Hepatocyte (in vitro differentiated cells): ENCODE measurements at regions not wholly inside any gene's neighbourhood (a gene's known extent, or its start where the extent isn't known, plus 50 kb on each side); places are given as distances from the start of the nearest gene placed in this dataset.

ENCODE experiments used
- DNase-seq: peaks from one replicate; pipeline ENCODE4 v3.0.0-alpha.2; 2016; ENCODE audit warnings: low spot score
- H2AFZ ChIP-seq: fragments of 200-600 bp; sonication (generic); 2 replicates; pipeline ENCODE4 v1.6.0; 2016; ENCODE audit warnings: antibody characterized with exemption, mild to moderate bottlenecking
- H3K27ac ChIP-seq: fragments of 200-600 bp; sonication (generic); 2 replicates; pipeline ENCODE4 v1.5.1; 2016; ENCODE audit warnings: mild to moderate bottlenecking
- H3K27me3 ChIP-seq: fragments of 200-600 bp; sonication (generic); 2 replicates; pipeline ENCODE4 v1.6.1; 2016
- H3K36me3 ChIP-seq: fragments of 200-600 bp; sonication (generic); replicated peaks from 2 replicates; pipeline ENCODE4 v1.5.1; 2016; ENCODE audit warnings: low read depth; ENCODE audit not compliant: insufficient read depth
- H3K4me1 ChIP-seq: fragments of 200-600 bp; sonication (generic); 2 replicates; pipeline ENCODE4 v1.5.1; 2016; ENCODE audit warnings: mild to moderate bottlenecking, moderate library complexity; ENCODE audit not compliant: insufficient read depth
- H3K4me2 ChIP-seq: fragments of 200-600 bp; sonication (generic); 2 replicates; pipeline ENCODE4 v1.6.0; 2016
- H3K4me3 ChIP-seq: fragments of 200-600 bp; sonication (generic); 2 replicates; pipeline ENCODE4 v1.5.1; 2016; ENCODE audit warnings: mild to moderate bottlenecking
- H3K79me2 ChIP-seq: fragments of 200-600 bp; sonication (generic); 2 replicates; pipeline ENCODE4 v1.6.0; 2017; ENCODE audit warnings: mild to moderate bottlenecking
- H3K9me2 ChIP-seq: fragments of 200-600 bp; sonication (generic); replicated peaks from 2 replicates; pipeline ENCODE4 v1.6.0; 2017; ENCODE audit warnings: mild to moderate bottlenecking; ENCODE audit not compliant: insufficient read depth
- H3K9me3 ChIP-seq: fragments of 200-600 bp; sonication (generic); 2 replicates; pipeline ENCODE4 v1.5.1; 2016; ENCODE audit warnings: low read depth, mild to moderate bottlenecking
- H4K20me1 ChIP-seq: fragments of 200-600 bp; sonication (generic); 2 replicates; pipeline ENCODE4 v1.6.0; 2016; ENCODE audit warnings: mild to moderate bottlenecking; ENCODE audit not compliant: insufficient read depth, poor library complexity, severe bottlenecking
- EZH2 ChIP-seq: fragments of 200-600 bp; sonication (generic); IDR thresholded peaks from 2 replicates; pipeline ENCODE4 v1.6.1; 2016; ENCODE audit warnings: antibody characterized with exemption, mild to moderate bottlenecking, borderline replicate concordance
- EZH2phosphoT487 ChIP-seq: fragments of 200-600 bp; sonication (generic); IDR thresholded peaks from one replicate; pipeline ENCODE4 v1.6.1; 2018; ENCODE audit warnings: antibody characterized with exemption, mild to moderate bottlenecking, low read depth, moderate library complexity; ENCODE audit not compliant: unreplicated experiment, severe bottlenecking
- WGBS: methylation state at CpG from one replicate; pipeline ENCODE4 v1.1.6; 2016; ENCODE audit warnings: low lambda C conversion rate; ENCODE audit errors: missing lambda C conversion rate; 5-methylcytosine and 5-hydroxymethylcytosine counted together
- TF ChIP-seq, protein P1 (sequence below): fragments of 200-600 bp; sonication (generic); IDR thresholded peaks from 2 replicates; pipeline ENCODE4 v1.5.1; 2016; ENCODE audit warnings: antibody characterized with exemption, mild to moderate bottlenecking; ENCODE audit not compliant: poor library complexity

GRCh38 chr19:20259615-20260014, 92.6 kb downstream of the ZNF486 start:
- Histone ChIP-seq H3K27ac (no peak overlapping the region), H3K4me3 (no peak overlapping the region), H3K36me3 (no peaks in the 10 kb centered on the region), H3K9me2 (no peaks in the 10 kb centered on the region), H2AFZ (no peak overlapping the region), H3K4me2 (no peak overlapping the region), H3K79me2 (no peaks in the 10 kb centered on the region), H3K27me3 (no peaks in the 10 kb centered on the region), H3K4me1 (no peaks in the 10 kb centered on the region), H4K20me1 (no peaks in the 10 kb centered on the region), H3K9me3 (no peaks in the 10 kb centered on the region)
- no peak for TF ChIP-seq EZH2
- TF ChIP-seq, protein P1, sequence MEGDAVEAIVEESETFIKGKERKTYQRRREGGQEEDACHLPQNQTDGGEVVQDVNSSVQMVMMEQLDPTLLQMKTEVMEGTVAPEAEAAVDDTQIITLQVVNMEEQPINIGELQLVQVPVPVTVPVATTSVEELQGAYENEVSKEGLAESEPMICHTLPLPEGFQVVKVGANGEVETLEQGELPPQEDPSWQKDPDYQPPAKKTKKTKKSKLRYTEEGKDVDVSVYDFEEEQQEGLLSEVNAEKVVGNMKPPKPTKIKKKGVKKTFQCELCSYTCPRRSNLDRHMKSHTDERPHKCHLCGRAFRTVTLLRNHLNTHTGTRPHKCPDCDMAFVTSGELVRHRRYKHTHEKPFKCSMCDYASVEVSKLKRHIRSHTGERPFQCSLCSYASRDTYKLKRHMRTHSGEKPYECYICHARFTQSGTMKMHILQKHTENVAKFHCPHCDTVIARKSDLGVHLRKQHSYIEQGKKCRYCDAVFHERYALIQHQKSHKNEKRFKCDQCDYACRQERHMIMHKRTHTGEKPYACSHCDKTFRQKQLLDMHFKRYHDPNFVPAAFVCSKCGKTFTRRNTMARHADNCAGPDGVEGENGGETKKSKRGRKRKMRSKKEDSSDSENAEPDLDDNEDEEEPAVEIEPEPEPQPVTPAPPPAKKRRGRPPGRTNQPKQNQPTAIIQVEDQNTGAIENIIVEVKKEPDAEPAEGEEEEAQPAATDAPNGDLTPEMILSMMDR: no peak
- no peak for TF ChIP-seq EZH2phosphoT487
- WGBS: 67% methylated on average over 1 of the region's 1 CpG
- DNase-seq: no peak

GRCh38 chr19:20256606-20257005, 89.6 kb downstream of the ZNF486 start:
- Histone ChIP-seq H3K4me1 (no peaks in the 10 kb centered on the region), H3K36me3 (no peaks in the 10 kb centered on the region)
- 100% methylated on average over 2 of the region's 2 CpGs for WGBS

GRCh38 chr19:20254121-20254520, 87.1 kb downstream of the ZNF486 start:
- TF ChIP-seq EZH2phosphoT487 (no peak), EZH2 (no peak)
- TF ChIP-seq, protein P1: no peak

More at GRCh38 chr19:20256606-20257005, 89.6 kb downstream of the ZNF486 start:
- H3K27me3 ChIP-seq: no peaks in the 10 kb centered on the region
- no peak overlapping the region for H2AFZ ChIP-seq
- H3K4me2 ChIP-seq: no peak overlapping the region
- no peaks in the 10 kb centered on the region for H3K9me3 ChIP-seq
- no peak for TF ChIP-seq EZH2phosphoT487
- no peak for TF ChIP-seq EZH2
- TF ChIP-seq, protein P1: no peak
- no peak overlapping the region for H3K27ac ChIP-seq
- no peak for DNase-seq
- no peaks in the 10 kb centered on the region for H4K20me1 ChIP-seq
- no peak overlapping the region for H3K4me3 ChIP-seq
- H3K9me2 ChIP-seq: no peaks in the 10 kb centered on the region
- no peaks in the 10 kb centered on the region for H3K79me2 ChIP-seq

GRCh38 chr19:20252613-20253012, 85.6 kb downstream of the ZNF486 start:
- Histone ChIP-seq H3K4me1 (no peaks in the 10 kb centered on the region), H3K27ac (peak overlapping the region; percentile 9), H3K79me2 (no peaks in the 10 kb centered on the region), H3K9me2 (no peaks in the 10 kb centered on the region), H4K20me1 (no peaks in the 10 kb centered on the region), H3K4me3 (no peak overlapping the region), H3K9me3 (no peaks in the 10 kb centered on the region), H2AFZ (no peak overlapping the region), H3K36me3 (no peaks in the 10 kb centered on the region), H3K4me2 (no peak overlapping the region), H3K27me3 (no peaks in the 10 kb centered on the region)
- TF ChIP-seq EZH2 (no peak), EZH2phosphoT487 (no peak)
- TF ChIP-seq, protein P1: no peak
- DNase-seq: peak; percentile 26

More at GRCh38 chr19:20254121-20254520, 87.1 kb downstream of the ZNF486 start:
- WGBS: 85% methylated on average over 5 of the region's 5 CpGs
- no peaks in the 10 kb centered on the region for H3K36me3 ChIP-seq
- H3K27me3 ChIP-seq: no peaks in the 10 kb centered on the region
- no peaks in the 10 kb centered on the region for H3K9me3 ChIP-seq
- H3K4me1 ChIP-seq: no peaks in the 10 kb centered on the region
- H4K20me1 ChIP-seq: no peaks in the 10 kb centered on the region
- DNase-seq: no peak
- no peak overlapping the region for H3K4me3 ChIP-seq
- no peak overlapping the region for H2AFZ ChIP-seq
- H3K79me2 ChIP-seq: no peaks in the 10 kb centered on the region
- H3K9me2 ChIP-seq: no peaks in the 10 kb centered on the region
- no peak overlapping the region for H3K4me2 ChIP-seq
- no peak overlapping the region for H3K27ac ChIP-seq
